ENCODE measurements at regions not wholly inside any gene's neighbourhood (a gene's known extent, or its start where the extent isn't known, plus 50 kb on each side); places are given as distances from the start of the nearest gene placed in this dataset.

- H4K5ac ChIP-seq (ENCODE audit: insufficient read length, low read depth, low read length), result no peak overlapping the region
- Mint-ChIP-seq H3K4me1 (peaks cover 0 to under 1% of the 10 kb centered on the region in 2 experiments; a peak in 1 of 4 replicates), H3K27ac (no peak overlapping the region), H3K36me3 (ENCODE audit: insufficient read depth in 1 of 3, low read depth in 3 of 3) (peaks cover 4 to 7% (median 4%) of the 10 kb centered on the region in 3 experiments), H3K4me3 (no peak overlapping the region), H3K9me3 (peaks cover 7 to 9% of the 10 kb centered on the region in 2 experiments), H3K27me3 (ENCODE audit: low read depth) (peaks cover 2% of the 10 kb centered on the region; the same call in 1 of the 2 replicates)
- no peak overlapping the region for H2AFZ ChIP-seq (ENCODE audit: low read length)
- H3K79me2 ChIP-seq (ENCODE audit: insufficient read depth, low read length), result no peaks in the 10 kb centered on the region
- WGBS (ENCODE audit: extremely low coverage, insufficient read length, low lambda C conversion rate), result no CpG with 5 or more reads among the region's 8 CpGs
- no peaks in the 10 kb centered on the region for H4K20me1 ChIP-seq (ENCODE audit: control insufficient read depth, insufficient read depth, insufficient read length)
- H3K18ac ChIP-seq (ENCODE audit: insufficient read length, low read depth, low read length), result no peak overlapping the region
- DNase-seq, result no peak
- peaks cover 2% of the 10 kb centered on the region for H3K9me3 ChIP-seq (ENCODE audit: control insufficient read depth, low read depth, low read length)
- no peaks in the 10 kb centered on the region; the same call in 1 of the 2 replicates for H3K4me1 ChIP-seq (ENCODE audit: insufficient read depth, low read length)
- no peak overlapping the region for H3K27ac ChIP-seq (ENCODE audit: insufficient read length, low read depth, low read length)
- TF ChIP-seq, protein P1, sequence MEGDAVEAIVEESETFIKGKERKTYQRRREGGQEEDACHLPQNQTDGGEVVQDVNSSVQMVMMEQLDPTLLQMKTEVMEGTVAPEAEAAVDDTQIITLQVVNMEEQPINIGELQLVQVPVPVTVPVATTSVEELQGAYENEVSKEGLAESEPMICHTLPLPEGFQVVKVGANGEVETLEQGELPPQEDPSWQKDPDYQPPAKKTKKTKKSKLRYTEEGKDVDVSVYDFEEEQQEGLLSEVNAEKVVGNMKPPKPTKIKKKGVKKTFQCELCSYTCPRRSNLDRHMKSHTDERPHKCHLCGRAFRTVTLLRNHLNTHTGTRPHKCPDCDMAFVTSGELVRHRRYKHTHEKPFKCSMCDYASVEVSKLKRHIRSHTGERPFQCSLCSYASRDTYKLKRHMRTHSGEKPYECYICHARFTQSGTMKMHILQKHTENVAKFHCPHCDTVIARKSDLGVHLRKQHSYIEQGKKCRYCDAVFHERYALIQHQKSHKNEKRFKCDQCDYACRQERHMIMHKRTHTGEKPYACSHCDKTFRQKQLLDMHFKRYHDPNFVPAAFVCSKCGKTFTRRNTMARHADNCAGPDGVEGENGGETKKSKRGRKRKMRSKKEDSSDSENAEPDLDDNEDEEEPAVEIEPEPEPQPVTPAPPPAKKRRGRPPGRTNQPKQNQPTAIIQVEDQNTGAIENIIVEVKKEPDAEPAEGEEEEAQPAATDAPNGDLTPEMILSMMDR (conservative IDR thresholded peaks at IDR 0.05), result no peak
- no peak overlapping the region for H4K8ac ChIP-seq (replicated peaks; ENCODE audit: insufficient read length, low read depth, low read length)
- no peak overlapping the region for H3K4ac ChIP-seq (ENCODE audit: low read depth, low read length)
- H3T11ph ChIP-seq (ENCODE audit: low read length), result no peak overlapping the region
- H2BK20ac ChIP-seq (ENCODE audit: low read depth, low read length, poor library complexity, severe bottlenecking), result no peak overlapping the region
- H3K56ac ChIP-seq (ENCODE audit: insufficient read length, low read depth, low read length), result no peak overlapping the region
- no peak overlapping the region for H3K23ac ChIP-seq (ENCODE audit: insufficient read length, low read depth, low read length)
- H3K79me1 ChIP-seq (ENCODE audit: insufficient read depth, low read depth, low read length, poor library complexity, severe bottlenecking), result no peaks in the 10 kb centered on the region
- H2BK120ac ChIP-seq (ENCODE audit: low read depth, low read length, poor library complexity, severe bottlenecking), result no peak overlapping the region
- H4K91ac ChIP-seq (ENCODE audit: insufficient read length, low read depth, low read length), result no peak overlapping the region
- no peak overlapping the region for H2AK5ac ChIP-seq (ENCODE audit: insufficient read length, low read length)
- H3K23me2 ChIP-seq (ENCODE audit: insufficient read length, low read depth, low read length, poor library complexity, severe bottlenecking), result no peaks in the 10 kb centered on the region
- H3K4me2 ChIP-seq (ENCODE audit: insufficient read depth, insufficient read length, low read length), result no peak overlapping the region
- H2BK15ac ChIP-seq (ENCODE audit: low read depth, low read length), result no peak overlapping the region
- no peaks in the 10 kb centered on the region for H3K27me3 ChIP-seq (ENCODE audit: insufficient read depth, low read length)
- no peak overlapping the region for H3K9ac ChIP-seq (ENCODE audit: extremely low read depth, insufficient read length, low read length)
- H3K14ac ChIP-seq (ENCODE audit: insufficient read depth, low read length), result no peak overlapping the region
- no peak overlapping the region for H2BK5ac ChIP-seq (ENCODE audit: insufficient read length, low read length)
- no peak overlapping the region for H2BK12ac ChIP-seq (ENCODE audit: insufficient read length, low read depth, low read length)
Measured at GRCh38 chr16:80147026-80147655, 393.7 kb upstream of the DYNLRB2 start.

Measured in H9 (cell line).